Muscle of leg (tissue), 3 donors: ENCODE measurements at regions not wholly inside any gene's neighbourhood (a gene's known extent, or its start where the extent isn't known, plus 50 kb on each side); places are given as distances from the start of the nearest gene placed in this dataset.
"Not testable (repeated sequence)": the region's sequence is repeated elsewhere in the genome, so short reads cannot be mapped to it uniquely, and the experiment has no call there.

ENCODE experiments used
- DNase-seq: peaks from one replicate; pipeline ENCODE4 v3.0.0; 2013
- H3K27ac ChIP-seq: one replicate; pipeline ENCODE4 v1.5.1; 2013; ENCODE audit warnings: mild to moderate bottlenecking, low read length, control low read depth
- H3K27me3 ChIP-seq: one replicate; pipeline ENCODE4 v1.6.1; 2013; ENCODE audit warnings: low read length; ENCODE audit not compliant: control insufficient read depth, insufficient read depth
- H3K36me3 ChIP-seq: one replicate; pipeline ENCODE4 v1.6.1; 2013; ENCODE audit warnings: low read length; ENCODE audit not compliant: control insufficient read depth, insufficient read depth
- H3K4me1 ChIP-seq: one replicate; pipeline ENCODE4 v1.6.1; 2013; ENCODE audit warnings: low read length; ENCODE audit not compliant: control insufficient read depth, insufficient read depth
- H3K4me3 ChIP-seq: one replicate; pipeline ENCODE4 v1.5.1; 2013; ENCODE audit warnings: low read length, control low read depth
- H3K9me3 ChIP-seq: replicated peaks from 2 replicates; pipeline ENCODE4 v1.6.1; 2013; ENCODE audit warnings: low read depth, low read length; ENCODE audit not compliant: control insufficient read depth
- WGBS: methylation state at CpG from one replicate; pipeline ENCODE4 v1.1.5; 2013; ENCODE audit warnings: missing lambda C conversion rate; ENCODE audit not compliant: insufficient coverage; 5-methylcytosine and 5-hydroxymethylcytosine counted together

DNA sequence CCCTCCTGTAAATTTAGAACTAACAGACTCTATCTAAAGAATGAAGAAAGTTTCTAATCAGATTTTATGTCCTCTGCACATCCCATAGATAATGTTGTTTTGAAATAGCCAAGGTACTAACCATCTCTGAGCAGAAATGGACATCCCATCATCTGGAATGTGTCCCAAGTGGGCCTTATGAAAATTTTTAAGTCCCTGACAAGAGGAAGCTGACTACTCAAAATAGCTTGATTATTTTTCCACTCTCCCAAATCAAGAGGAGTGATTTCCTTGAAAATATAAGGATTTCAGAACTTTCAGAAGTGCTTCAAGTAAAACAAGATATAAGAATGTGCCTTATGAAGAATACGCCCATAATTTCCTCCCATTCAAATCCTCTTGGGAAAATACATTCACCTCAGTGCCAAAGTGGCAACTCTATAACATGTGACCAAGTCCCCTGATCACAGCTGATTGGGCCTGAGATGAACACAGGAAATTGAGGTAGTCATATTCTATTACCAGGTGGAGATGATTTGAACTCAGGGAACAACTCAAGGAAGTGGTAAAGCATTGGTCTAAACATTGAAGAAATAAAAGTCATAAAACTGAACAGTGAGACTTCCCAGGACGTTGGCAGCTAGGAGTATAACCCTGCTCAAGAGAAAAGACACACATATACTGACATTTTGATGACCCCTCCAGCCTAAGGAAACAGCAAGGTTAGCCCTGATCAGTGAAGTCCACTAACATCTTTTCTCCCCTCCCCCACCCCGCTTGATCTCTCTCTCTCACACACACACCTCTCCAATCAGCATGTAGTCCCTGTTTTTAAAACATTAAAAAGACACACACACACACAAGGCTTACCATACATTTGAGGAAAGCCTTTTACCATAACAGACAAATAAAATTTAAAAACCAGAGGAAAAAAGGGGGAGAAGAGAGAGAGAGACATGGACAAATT, 70.8 kb upstream of the TEAD1 start:
- H3K4me1 ChIP-seq, result peaks cover 4% of the 10 kb centered on the region
- H3K4me3 ChIP-seq, result no peak overlapping the region
- peak; percentile 54 for DNase-seq
- 50% methylated on average over 1 of the region's 3 CpGs for WGBS
- no peaks in the 10 kb centered on the region for H3K36me3 ChIP-seq
- H3K27me3 ChIP-seq, result no peaks in the 10 kb centered on the region
- H3K9me3 ChIP-seq, result no peaks in the 10 kb centered on the region
- peak overlapping the region; percentile 31 for H3K27ac ChIP-seq

- H3K27ac ChIP-seq, result no peak overlapping the region
- H3K4me1 ChIP-seq, result peaks cover 4% of the 10 kb centered on the region
- no peaks in the 10 kb centered on the region for H3K36me3 ChIP-seq
- H3K4me3 ChIP-seq, result no peak overlapping the region
- H3K27me3 ChIP-seq, result no peaks in the 10 kb centered on the region
- H3K9me3 ChIP-seq, result peaks cover under 1% of the 10 kb centered on the region
- peak; percentile 28 for DNase-seq
- WGBS, result no CpG with 5 or more reads among the region's 1 CpG
These were observed 69.6 kb upstream of the TEAD1 start for GRCh38 chr11:12604557-12605153.

GRCh38 chr11:12606597-12606996, 67.6 kb upstream of the TEAD1 start:
- H3K27ac ChIP-seq, result no peak overlapping the region
- WGBS, result 75% methylated on average over 1 of the region's 2 CpGs
- H3K4me1 ChIP-seq, result peaks cover 4% of the 10 kb centered on the region
- no peaks in the 10 kb centered on the region for H3K36me3 ChIP-seq
- no peaks in the 10 kb centered on the region for H3K27me3 ChIP-seq
- no peak overlapping the region for H3K4me3 ChIP-seq
- peaks cover 7% of the 10 kb centered on the region for H3K9me3 ChIP-seq
- DNase-seq, result peak; percentile 25

DNA sequence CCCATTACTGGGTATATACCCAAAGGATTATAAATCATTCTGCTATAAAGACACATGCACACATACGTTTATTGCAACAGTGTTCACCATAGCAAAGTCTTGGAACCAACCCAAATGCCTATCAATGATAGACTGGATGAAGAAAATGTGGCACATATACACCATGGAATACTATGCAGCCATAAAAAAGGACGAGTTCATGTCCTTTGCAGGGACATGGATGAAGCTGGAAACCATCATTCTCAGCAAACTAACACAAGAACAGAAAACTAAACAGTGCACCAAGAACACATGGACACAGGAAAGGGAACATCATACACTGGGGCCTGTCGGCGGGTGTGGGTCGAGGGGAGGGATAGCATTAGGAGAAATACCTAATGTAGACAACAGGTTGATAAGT, 65.5 kb upstream of the TEAD1 start:
- 100% methylated on average over 1 of the region's 5 CpGs for WGBS

DNA sequence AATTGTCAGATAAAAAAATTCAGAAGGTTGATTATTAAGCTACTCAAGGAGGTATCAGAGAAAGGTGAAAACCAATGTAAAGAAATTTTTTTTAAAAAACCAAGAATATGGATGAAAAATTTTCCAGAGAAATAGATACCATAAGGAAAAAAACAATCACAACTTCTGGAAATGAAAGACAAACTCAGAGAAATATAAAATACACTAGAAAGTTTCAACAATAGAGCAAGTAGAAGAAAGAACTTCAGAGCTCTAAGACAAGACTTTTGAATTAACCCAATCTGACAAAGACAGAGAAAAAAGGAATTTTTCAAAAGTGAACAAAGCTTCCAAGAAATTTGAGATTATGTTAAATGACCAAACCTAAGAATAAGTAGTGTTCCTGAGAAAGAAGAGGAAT, 62.9 kb upstream of the TEAD1 start:
- Histone ChIP-seq H3K36me3 (no peaks in the 10 kb centered on the region), H3K4me3 (no peak overlapping the region), H3K9me3 (peaks cover 10% of the 10 kb centered on the region), H3K27me3 (no peaks in the 10 kb centered on the region), H3K27ac (no peak overlapping the region), H3K4me1 (no peaks in the 10 kb centered on the region)
- no peak for DNase-seq

More for the DNA sequence above, 65.5 kb upstream of the TEAD1 start:
- not testable (repeated sequence) for H3K9me3 ChIP-seq, H3K4me1 ChIP-seq, H3K36me3 ChIP-seq, DNase-seq, H3K27me3 ChIP-seq, H3K27ac ChIP-seq, H3K4me3 ChIP-seq

- no CpG with 5 or more reads among the region's 3 CpGs for WGBS
- no peaks in the 10 kb centered on the region for H3K36me3 ChIP-seq
- no peaks in the 10 kb centered on the region for H3K9me3 ChIP-seq
- DNase-seq, result no peak
- H3K4me1 ChIP-seq, result no peaks in the 10 kb centered on the region
- no peak overlapping the region for H3K27ac ChIP-seq
- H3K4me3 ChIP-seq, result no peak overlapping the region
- no peaks in the 10 kb centered on the region for H3K27me3 ChIP-seq
These were observed 56.6 kb upstream of the TEAD1 start for GRCh38 chr11:12617632-12618031.

GRCh38 chr11:12618743-12619540, 55.3 kb upstream of the TEAD1 start:
- WGBS, result no CpG with 5 or more reads among the region's 2 CpGs
- H3K27ac ChIP-seq, result no peak overlapping the region
- no peaks in the 10 kb centered on the region for H3K27me3 ChIP-seq
- peaks cover 3% of the 10 kb centered on the region for H3K9me3 ChIP-seq
- H3K4me3 ChIP-seq, result no peak overlapping the region
- peak; percentile 23 for DNase-seq
- H3K4me1 ChIP-seq, result no peaks in the 10 kb centered on the region
- H3K36me3 ChIP-seq, result no peaks in the 10 kb centered on the region

- no peaks in the 10 kb centered on the region for H3K4me1 ChIP-seq
- no peak for DNase-seq
- H3K27me3 ChIP-seq, result no peaks in the 10 kb centered on the region
- H3K27ac ChIP-seq, result no peak overlapping the region
- WGBS, result no CpG with 5 or more reads among the region's 1 CpG
- H3K4me3 ChIP-seq, result no peak overlapping the region
- peaks cover 7% of the 10 kb centered on the region for H3K9me3 ChIP-seq
- H3K36me3 ChIP-seq, result no peaks in the 10 kb centered on the region
These were observed 50.4 kb upstream of the TEAD1 start for GRCh38 chr11:12623869-12624268.
